IMR-90 (cell line): ENCODE measurements at regions not wholly inside any gene's neighbourhood (a gene's known extent, or its start where the extent isn't known, plus 50 kb on each side); places are given as distances from the start of the nearest gene placed in this dataset.
"Not testable (repeated sequence)": the region's sequence is repeated elsewhere in the genome, so short reads cannot be mapped to it uniquely, and the experiment has no call there.

Experiments used
- BHLHE40 ChIP-seq: fragments of 150-350 bp; IDR thresholded peaks from 2 replicates; pipeline ENCODE4 v1.6.1; 2016; ENCODE audit warnings: mild to moderate bottlenecking, low read depth, low read length
- NFE2L2 ChIP-seq: fragments of 150-350 bp; IDR thresholded peaks from 2 replicates; pipeline ENCODE4 v1.6.1; 2016; ENCODE audit warnings: low read depth, mild to moderate bottlenecking, low read length
- POLR2A ChIP-seq: IDR thresholded peaks from 2 replicates; pipeline ENCODE4 v1.6.1; 2012; ENCODE audit warnings: mild to moderate bottlenecking, low read depth, low read length
- RAD21 ChIP-seq: IDR thresholded peaks from 2 replicates; pipeline ENCODE4 v1.6.1; 2012; ENCODE audit warnings: low read length, improper control_type of control experiment
- TF ChIP-seq, protein P1 (sequence below): conservative IDR thresholded peaks from 2 replicates; pipeline ENCODE4 v1.5.1; 2012; ENCODE audit warnings: mild to moderate bottlenecking, low read depth, low read length, improper control_type of control experiment

DNA sequence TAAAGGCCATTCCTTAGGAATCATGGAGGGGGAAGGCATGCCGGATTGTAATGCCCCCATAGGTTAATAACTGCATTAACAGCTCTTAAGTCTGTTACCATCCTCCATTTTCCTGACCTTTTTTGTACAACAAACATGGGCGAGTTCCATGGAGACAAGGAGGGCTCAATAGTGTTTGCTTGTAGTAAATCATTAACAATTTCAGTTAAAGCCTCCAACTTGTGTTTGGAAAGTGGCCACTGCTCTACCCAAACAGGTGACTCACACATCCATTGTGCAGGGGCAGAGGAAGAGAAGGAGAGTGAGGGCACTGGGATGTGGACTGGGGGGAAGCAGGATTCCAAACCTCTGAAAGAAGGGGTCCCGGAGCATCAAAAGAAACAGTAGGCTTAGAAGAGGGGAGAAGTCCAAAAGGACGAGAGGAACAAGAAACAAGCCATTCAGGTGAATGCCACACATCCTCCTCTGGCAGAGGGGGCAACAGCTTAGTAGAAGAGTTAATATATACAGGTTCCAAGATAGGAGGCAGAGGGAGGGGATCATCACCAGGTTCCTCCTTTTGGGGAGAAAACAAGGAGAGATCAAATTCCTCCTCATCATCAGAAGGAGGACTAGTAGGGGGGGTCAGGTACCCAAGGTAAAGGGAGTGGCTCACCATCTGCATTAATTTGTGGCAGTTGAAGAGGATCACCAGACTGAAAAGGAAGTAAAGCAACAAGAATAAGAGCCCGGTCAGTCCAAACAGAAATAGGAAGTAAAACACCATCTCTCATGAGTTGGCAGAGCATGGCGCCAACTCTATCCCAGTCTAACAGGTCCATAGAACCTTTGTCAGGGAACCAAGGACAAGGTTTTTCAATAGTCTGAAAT, 189.4 kb upstream of the RAI14 start:
- not testable (repeated sequence) for TF ChIP-seq NFE2L2, RAD21, BHLHE40, POLR2A
- TF ChIP-seq, protein P1, sequence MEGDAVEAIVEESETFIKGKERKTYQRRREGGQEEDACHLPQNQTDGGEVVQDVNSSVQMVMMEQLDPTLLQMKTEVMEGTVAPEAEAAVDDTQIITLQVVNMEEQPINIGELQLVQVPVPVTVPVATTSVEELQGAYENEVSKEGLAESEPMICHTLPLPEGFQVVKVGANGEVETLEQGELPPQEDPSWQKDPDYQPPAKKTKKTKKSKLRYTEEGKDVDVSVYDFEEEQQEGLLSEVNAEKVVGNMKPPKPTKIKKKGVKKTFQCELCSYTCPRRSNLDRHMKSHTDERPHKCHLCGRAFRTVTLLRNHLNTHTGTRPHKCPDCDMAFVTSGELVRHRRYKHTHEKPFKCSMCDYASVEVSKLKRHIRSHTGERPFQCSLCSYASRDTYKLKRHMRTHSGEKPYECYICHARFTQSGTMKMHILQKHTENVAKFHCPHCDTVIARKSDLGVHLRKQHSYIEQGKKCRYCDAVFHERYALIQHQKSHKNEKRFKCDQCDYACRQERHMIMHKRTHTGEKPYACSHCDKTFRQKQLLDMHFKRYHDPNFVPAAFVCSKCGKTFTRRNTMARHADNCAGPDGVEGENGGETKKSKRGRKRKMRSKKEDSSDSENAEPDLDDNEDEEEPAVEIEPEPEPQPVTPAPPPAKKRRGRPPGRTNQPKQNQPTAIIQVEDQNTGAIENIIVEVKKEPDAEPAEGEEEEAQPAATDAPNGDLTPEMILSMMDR: not testable (repeated sequence)
